Fibroblast of pulmonary artery (primary cell): ENCODE measurements at regions not wholly inside any gene's neighbourhood (a gene's known extent, or its start where the extent isn't known, plus 50 kb on each side); places are given as distances from the start of the nearest gene placed in this dataset.

Experiments
- DNase-seq: peaks from one replicate; pipeline ENCODE4 v3.0.0-alpha.2; 2010; ENCODE audit warnings: low read depth
- H3K4me3 ChIP-seq: replicated peaks from 2 replicates; pipeline ENCODE4 v1.5.1; 2011; ENCODE audit warnings: low read depth, mild to moderate bottlenecking, control low read depth, low read length, moderate library complexity
- TF ChIP-seq, protein P1 (sequence below): IDR thresholded peaks from 2 replicates; pipeline ENCODE4 v1.5.1; 2011; ENCODE audit warnings: mild to moderate bottlenecking, control low read depth, low read length, inconsistent platforms; ENCODE audit errors: missing control alignments

GRCh38 chr3:111412656-111413055 lies 129.3 kb upstream of the CD96 start:
- TF ChIP-seq, protein P1, sequence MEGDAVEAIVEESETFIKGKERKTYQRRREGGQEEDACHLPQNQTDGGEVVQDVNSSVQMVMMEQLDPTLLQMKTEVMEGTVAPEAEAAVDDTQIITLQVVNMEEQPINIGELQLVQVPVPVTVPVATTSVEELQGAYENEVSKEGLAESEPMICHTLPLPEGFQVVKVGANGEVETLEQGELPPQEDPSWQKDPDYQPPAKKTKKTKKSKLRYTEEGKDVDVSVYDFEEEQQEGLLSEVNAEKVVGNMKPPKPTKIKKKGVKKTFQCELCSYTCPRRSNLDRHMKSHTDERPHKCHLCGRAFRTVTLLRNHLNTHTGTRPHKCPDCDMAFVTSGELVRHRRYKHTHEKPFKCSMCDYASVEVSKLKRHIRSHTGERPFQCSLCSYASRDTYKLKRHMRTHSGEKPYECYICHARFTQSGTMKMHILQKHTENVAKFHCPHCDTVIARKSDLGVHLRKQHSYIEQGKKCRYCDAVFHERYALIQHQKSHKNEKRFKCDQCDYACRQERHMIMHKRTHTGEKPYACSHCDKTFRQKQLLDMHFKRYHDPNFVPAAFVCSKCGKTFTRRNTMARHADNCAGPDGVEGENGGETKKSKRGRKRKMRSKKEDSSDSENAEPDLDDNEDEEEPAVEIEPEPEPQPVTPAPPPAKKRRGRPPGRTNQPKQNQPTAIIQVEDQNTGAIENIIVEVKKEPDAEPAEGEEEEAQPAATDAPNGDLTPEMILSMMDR = no peak
- no peak overlapping the region for H3K4me3 ChIP-seq
- DNase-seq = no peak

GRCh38 chr3:111414531-111414930 lies 127.5 kb upstream of the CD96 start:
- no peak overlapping the region for H3K4me3 ChIP-seq
- TF ChIP-seq, protein P1 = no peak
- no peak for DNase-seq

- TF ChIP-seq, protein P1 = no peak
- DNase-seq = no peak
- no peak overlapping the region for H3K4me3 ChIP-seq
Observed at GRCh38 chr3:111415018-111415417, 127.0 kb upstream of the CD96 start.

DNA sequence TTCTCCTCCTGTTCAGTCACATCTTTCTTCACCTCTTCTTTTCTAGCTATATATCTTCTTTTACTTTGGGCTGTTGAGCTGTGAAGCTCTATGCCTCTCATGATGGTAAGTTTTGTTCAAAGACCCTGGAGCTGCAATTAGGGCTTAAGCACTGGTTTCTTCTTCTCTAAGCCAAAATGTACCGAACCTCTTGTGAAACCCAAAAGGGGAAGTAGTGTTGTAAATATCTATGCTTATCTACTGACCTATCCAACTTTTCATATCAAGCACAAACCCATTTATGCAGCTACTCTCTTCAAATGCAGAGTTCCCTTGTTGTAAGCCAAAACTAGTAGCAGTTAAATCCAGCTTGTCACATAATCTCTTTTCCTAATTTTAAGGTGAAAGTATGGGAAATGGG lies 123.6 kb upstream of the CD96 start:
- no peak overlapping the region for H3K4me3 ChIP-seq
- DNase-seq = no peak
- TF ChIP-seq, protein P1 = no peak

- DNase-seq = no peak
- H3K4me3 ChIP-seq = no peak overlapping the region
- TF ChIP-seq, protein P1 = no peak
Observed at GRCh38 chr3:111428301-111428700, 113.7 kb upstream of the CD96 start.

- H3K4me3 ChIP-seq = no peak overlapping the region
- TF ChIP-seq, protein P1 = no peak
- DNase-seq = no peak
Observed at GRCh38 chr3:111434941-111435622, 106.9 kb upstream of the CD96 start.

- TF ChIP-seq, protein P1 = no peak
- DNase-seq = no peak
- H3K4me3 ChIP-seq = no peak overlapping the region
Observed at GRCh38 chr3:111438283-111438682, 103.7 kb upstream of the CD96 start.
